Activated CD8-positive, alpha-beta T cell treated with anti-CD3 and anti-CD28 coated beads for 36 hours (primary cell): ENCODE measurements at regions not wholly inside any gene's neighbourhood (a gene's known extent, or its start where the extent isn't known, plus 50 kb on each side); places are given as distances from the start of the nearest gene placed in this dataset.

Source experiments
- ATAC-seq: fragments of 200-7000 bp; cut with Tn5 transposase; one replicate; pipeline ENCODE4 v1.10.0; 2021; ENCODE audit warnings: mild to moderate bottlenecking, moderate library complexity
- CTCF ChIA-PET: fragments of 350-600 bp; sonication (Branson Sonifier 250); formaldehyde crosslinking; loops from one replicate; lab custom pipeline; 2021; ENCODE audit warnings: antibody characterized with exemption; lab: Charles Lee
- POLR2A ChIA-PET: fragments of 350-600 bp; sonication (Branson Sonifier 250); formaldehyde crosslinking; loops from one replicate; lab custom pipeline; 2021; ENCODE audit warnings: antibody characterized with exemption; lab: Charles Lee
- DNase-seq: peaks from one replicate; pipeline ENCODE4 v3.0.0-alpha.2; 2020
- H3K27ac Mint-ChIP-seq: one replicate; pipeline ENCODE4 v1.8.0; 2021; ENCODE audit warnings: mild to moderate bottlenecking, mixed read lengths
- H3K27me3 Mint-ChIP-seq: one replicate; pipeline ENCODE4 v1.8.0; 2021; ENCODE audit warnings: mixed read lengths
- H3K36me3 Mint-ChIP-seq: one replicate; pipeline ENCODE4 v1.8.0; 2021; ENCODE audit warnings: low read depth, mixed read lengths
- H3K4me1 Mint-ChIP-seq: one replicate; pipeline ENCODE4 v1.8.0; 2021; ENCODE audit warnings: low read depth, mixed read lengths
- H3K4me3 Mint-ChIP-seq: one replicate; pipeline ENCODE4 v1.8.0; 2021; ENCODE audit warnings: mild to moderate bottlenecking, moderate library complexity, mixed read lengths
- H3K9me3 Mint-ChIP-seq: one replicate; pipeline ENCODE4 v1.8.0; 2021; ENCODE audit warnings: mixed read lengths
- CTCF ChIP-seq: fragments of 200-600 bp; IDR thresholded peaks from one replicate; pipeline ENCODE4 v1.8.0; 2022; ENCODE audit warnings: antibody characterized with exemption, mild to moderate bottlenecking
- intact Hi-C: fragments of 100-400 bp; cut with micrococcal nuclease; formaldehyde crosslinking; loops from one replicate; pipeline ENCODE4 v1.10.0; 2022

GRCh38 chr11:69926376-69927050, 107.3 kb upstream of the FGF3 start:
- ChIA-PET POLR2A (no interaction called here), CTCF (no interaction called here)
- ATAC-seq (no peak), DNase-seq (no peak)
- no peaks in the 10 kb centered on the region for H3K9me3 Mint-ChIP-seq
- H3K36me3 Mint-ChIP-seq: no peaks in the 10 kb centered on the region
- intact Hi-C loops: no loop called here
- H3K27me3 Mint-ChIP-seq: peaks cover 39% of the 10 kb centered on the region
- TF ChIP-seq CTCF: no peak
- no peak overlapping the region for H3K4me3 Mint-ChIP-seq
- peaks cover 6% of the 10 kb centered on the region for H3K4me1 Mint-ChIP-seq
- no peak overlapping the region for H3K27ac Mint-ChIP-seq

- ChIA-PET CTCF (no interaction called here), POLR2A (interaction anchor here (0.6 kb wide), 1 partner anchor 201 kb away, joined by 3 read pairs; no protein-coding TSS in a partner anchor)
Measured at GRCh38 chr11:69928121-69928520, 108.9 kb upstream of the FGF3 start.

GRCh38 chr11:69928975-69929374, 109.8 kb upstream of the FGF3 start:
- ATAC-seq: no peak
- CTCF ChIA-PET: interaction anchor here (1.2 kb wide), 2 partner anchors 12 to 154 kb away, joined by 3 read pairs; no protein-coding TSS in a partner anchor
- Mint-ChIP-seq H3K4me3 (no peak overlapping the region), H3K27ac (no peak overlapping the region), H3K27me3 (peaks cover 33% of the 10 kb centered on the region), H3K4me1 (peaks cover 6% of the 10 kb centered on the region), H3K9me3 (no peaks in the 10 kb centered on the region), H3K36me3 (no peaks in the 10 kb centered on the region)
- no peak for DNase-seq
- intact Hi-C loops: no loop called here
- TF ChIP-seq CTCF: no peak
- POLR2A ChIA-PET: interaction anchor here (0.6 kb wide), 1 partner anchor 202 kb away, joined by 3 read pairs; no protein-coding TSS in a partner anchor

More at GRCh38 chr11:69928121-69928520, 108.9 kb upstream of the FGF3 start:
- DNase-seq (no peak), ATAC-seq (no peak)
- Mint-ChIP-seq H3K36me3 (no peaks in the 10 kb centered on the region), H3K27me3 (peaks cover 39% of the 10 kb centered on the region), H3K9me3 (no peaks in the 10 kb centered on the region), H3K27ac (no peak overlapping the region), H3K4me1 (peaks cover 6% of the 10 kb centered on the region), H3K4me3 (no peak overlapping the region)
- TF ChIP-seq CTCF: no peak
- intact Hi-C loops: no loop called here

- TF ChIP-seq CTCF: no peak
- intact Hi-C loops: no loop called here
- Mint-ChIP-seq H3K36me3 (no peaks in the 10 kb centered on the region), H3K27ac (no peak overlapping the region), H3K4me3 (no peak overlapping the region), H3K27me3 (peaks cover 21% of the 10 kb centered on the region), H3K4me1 (peaks cover 5% of the 10 kb centered on the region), H3K9me3 (no peaks in the 10 kb centered on the region)
- ChIA-PET CTCF (no interaction called here), POLR2A (no interaction called here)
- DNase-seq (no peak), ATAC-seq (no peak)
Measured at GRCh38 chr11:69930081-69931059, 111.2 kb upstream of the FGF3 start.
